Left lung (tissue), 4 donors: ENCODE measurements at regions not wholly inside any gene's neighbourhood (a gene's known extent, or its start where the extent isn't known, plus 50 kb on each side); places are given as distances from the start of the nearest gene placed in this dataset.

Source experiments
- ATAC-seq: fragments of 200-7000 bp; cut with Tn5 transposase; one replicate; pipeline ENCODE4 v1.9.1; 2020; ENCODE audit warnings: moderate library complexity
- DNase-seq, 4 donors: peaks; one replicate each; pipeline ENCODE4 v3.0.0-alpha.2; 2013 to 2020
- H3K27ac ChIP-seq, 2 donors: fragments of 200-600 bp; sonication (generic) in 1 of 2; one replicate each; pipeline versions ENCODE4 v1.5.0 to v1.8.0; 2020 to 2021
- H3K27me3 ChIP-seq, 2 donors: fragments of 200-600 bp; sonication (generic) in 1 of 2; one replicate each; pipeline versions ENCODE4 v1.5.0 to v1.8.0; 2020 to 2021
- H3K36me3 ChIP-seq, 2 donors: fragments of 200-600 bp; sonication (generic) in 1 of 2; one replicate each; pipeline versions ENCODE4 v1.5.0 to v1.8.0; 2020 to 2021
- H3K4me1 ChIP-seq, 2 donors: fragments of 200-600 bp; one replicate each; pipeline ENCODE4 v1.8.0; 2021
- H3K4me3 ChIP-seq, 2 donors: fragments of 200-600 bp; sonication (generic) in 1 of 2; one replicate each; pipeline versions ENCODE4 v1.5.0 to v1.8.0; 2020 to 2021; ENCODE audit warnings: mild to moderate bottlenecking in 1 of 2
- H3K9me3 ChIP-seq, 2 donors: fragments of 200-600 bp; sonication (generic) in 1 of 2; one replicate each; pipeline versions ENCODE4 v1.5.0 to v1.8.0; 2020 to 2021
- intact Hi-C, 2 donors: fragments of 100-400 bp; cut with DNase I; formaldehyde crosslinking; loops; one replicate each; pipeline versions ENCODE4 v1.11.2 to v1.14.2; 2022
- TF ChIP-seq, protein P1 (sequence below), 2 donors: fragments of 200-600 bp; sonication (generic) in 1 of 2; IDR thresholded peaks; one replicate each; pipeline versions ENCODE4 v1.5.0 to v1.8.0; 2021; ENCODE audit warnings: antibody characterized with exemption in 2 of 2
- donor health status: DM: no; HTN: yes; CAD: no.
- donor health status: DM: no; HTN: no; CAD: no.

DNA sequence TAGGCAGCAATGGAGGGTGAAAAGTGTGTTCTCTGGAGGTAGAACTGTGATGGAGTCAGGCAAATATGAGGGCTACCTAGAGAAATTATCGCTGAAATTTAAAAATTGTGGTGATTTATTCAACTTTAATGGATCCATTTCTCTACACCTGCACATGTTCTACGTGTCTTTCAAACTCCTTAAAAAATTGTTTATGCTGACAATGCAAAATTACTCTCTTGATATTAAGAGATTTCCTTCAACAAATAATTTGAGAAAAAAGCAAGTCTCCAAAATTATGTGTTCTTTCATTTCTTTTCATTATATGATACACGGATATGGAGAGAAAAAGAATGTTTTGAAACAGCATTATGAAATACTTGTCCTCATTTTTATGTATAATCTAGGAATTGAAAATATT, 1151.4 kb upstream of the PABPC4L start:
- Histone ChIP-seq H3K4me1 (no peaks in the 10 kb centered on the region), H3K36me3 (no peaks in the 10 kb centered on the region), H3K27me3 (no peaks in the 10 kb centered on the region), H3K4me3 (no peak overlapping the region), H3K27ac (no peak overlapping the region), H3K9me3 (no peaks in the 10 kb centered on the region)
- DNase-seq (no peak), ATAC-seq (no peak)
- intact Hi-C loops = no loop called here
- TF ChIP-seq, protein P1, sequence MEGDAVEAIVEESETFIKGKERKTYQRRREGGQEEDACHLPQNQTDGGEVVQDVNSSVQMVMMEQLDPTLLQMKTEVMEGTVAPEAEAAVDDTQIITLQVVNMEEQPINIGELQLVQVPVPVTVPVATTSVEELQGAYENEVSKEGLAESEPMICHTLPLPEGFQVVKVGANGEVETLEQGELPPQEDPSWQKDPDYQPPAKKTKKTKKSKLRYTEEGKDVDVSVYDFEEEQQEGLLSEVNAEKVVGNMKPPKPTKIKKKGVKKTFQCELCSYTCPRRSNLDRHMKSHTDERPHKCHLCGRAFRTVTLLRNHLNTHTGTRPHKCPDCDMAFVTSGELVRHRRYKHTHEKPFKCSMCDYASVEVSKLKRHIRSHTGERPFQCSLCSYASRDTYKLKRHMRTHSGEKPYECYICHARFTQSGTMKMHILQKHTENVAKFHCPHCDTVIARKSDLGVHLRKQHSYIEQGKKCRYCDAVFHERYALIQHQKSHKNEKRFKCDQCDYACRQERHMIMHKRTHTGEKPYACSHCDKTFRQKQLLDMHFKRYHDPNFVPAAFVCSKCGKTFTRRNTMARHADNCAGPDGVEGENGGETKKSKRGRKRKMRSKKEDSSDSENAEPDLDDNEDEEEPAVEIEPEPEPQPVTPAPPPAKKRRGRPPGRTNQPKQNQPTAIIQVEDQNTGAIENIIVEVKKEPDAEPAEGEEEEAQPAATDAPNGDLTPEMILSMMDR (IDR thresholded peaks at IDR 0.05) = no peak

GRCh38 chr4:135344492-135344891, 1142.9 kb upstream of the PABPC4L start:
- H3K4me1 ChIP-seq = no peaks in the 10 kb centered on the region
- ATAC-seq = no peak
- DNase-seq = no peak
- H3K36me3 ChIP-seq = no peaks in the 10 kb centered on the region
- no peak overlapping the region for H3K4me3 ChIP-seq
- no peaks in the 10 kb centered on the region for H3K27me3 ChIP-seq
- H3K9me3 ChIP-seq = no peaks in the 10 kb centered on the region
- H3K27ac ChIP-seq = no peak overlapping the region
- TF ChIP-seq, protein P1 (IDR thresholded peaks at IDR 0.05) = no peak
- intact Hi-C loops = no loop called here

- ATAC-seq (no peak), DNase-seq (no peak)
- H3K27ac ChIP-seq = no peak overlapping the region
- TF ChIP-seq, protein P1 (IDR thresholded peaks at IDR 0.05) = no peak
- no peak overlapping the region for H3K4me3 ChIP-seq
- H3K27me3 ChIP-seq = no peaks in the 10 kb centered on the region
- H3K9me3 ChIP-seq = no peaks in the 10 kb centered on the region
- intact Hi-C loops = no loop called here
- no peaks in the 10 kb centered on the region for H3K36me3 ChIP-seq
- H3K4me1 ChIP-seq = no peaks in the 10 kb centered on the region
Measured at GRCh38 chr4:135338181-135338580, 1136.6 kb upstream of the PABPC4L start.

- Histone ChIP-seq H3K4me1 (no peaks in the 10 kb centered on the region), H3K36me3 (no peaks in the 10 kb centered on the region)
- no peak for ATAC-seq
Measured at GRCh38 chr4:135325264-135325663, 1123.7 kb upstream of the PABPC4L start.

GRCh38 chr4:135319685-135320084, 1118.1 kb upstream of the PABPC4L start:
- DNase-seq = no peak
- H3K4me1 ChIP-seq = no peaks in the 10 kb centered on the region
- H3K4me3 ChIP-seq = no peak overlapping the region
- peaks cover 0 to 14% of the 10 kb centered on the region in 2 donors for H3K9me3 ChIP-seq
- H3K27ac ChIP-seq = no peak overlapping the region
- no peak for ATAC-seq
- H3K27me3 ChIP-seq = no peaks in the 10 kb centered on the region
- H3K36me3 ChIP-seq = no peaks in the 10 kb centered on the region
- intact Hi-C loops = no loop called here
- TF ChIP-seq, protein P1 (IDR thresholded peaks at IDR 0.05) = no peak

More at GRCh38 chr4:135325264-135325663, 1123.7 kb upstream of the PABPC4L start:
- intact Hi-C loops = no loop called here
- H3K27ac ChIP-seq = no peak overlapping the region
- peaks cover 0 to 14% of the 10 kb centered on the region in 2 donors for H3K9me3 ChIP-seq
- no peak for DNase-seq
- no peaks in the 10 kb centered on the region for H3K27me3 ChIP-seq
- no peak overlapping the region for H3K4me3 ChIP-seq
- TF ChIP-seq, protein P1 (IDR thresholded peaks at IDR 0.05) = no peak
